GM12878 (cell line): ENCODE measurements at regions not wholly inside any gene's neighbourhood (a gene's known extent, or its start where the extent isn't known, plus 50 kb on each side); places are given as distances from the start of the nearest gene placed in this dataset.

Source experiments
- ATAC-seq: fragments of 200-7000 bp; cut with Tn5 transposase; 3 replicates; pipeline ENCODE4 v1.9.1; 2020; ENCODE audit warnings: mild to moderate bottlenecking, moderate library complexity
- BruUV-seq: library from RNA; stranded (reverse); fragments of 400-500 nt; replicated peaks from 2 replicates; lab custom pipeline; 2021; lab: Mats Ljungman, UMichigan
- CTCF ChIA-PET: fragments of 300-600 bp; sonication (Branson Sonifier 250); formaldehyde crosslinking; extraction: SDS; loops from one replicate; lab custom pipeline; 2021; ENCODE audit warnings: inconsistent platforms; lab: Yijun Ruan, JAX
- POLR2A ChIA-PET: fragments of 350-600 bp; formaldehyde crosslinking; extraction: SDS; loops from one replicate; lab custom pipeline; 2021; ENCODE audit warnings: inconsistent platforms; lab: Charles Lee
- RAD21 ChIA-PET: fragments of 300-600 bp; sonication (Branson Sonifier 250); formaldehyde crosslinking; loops from one replicate; lab custom pipeline; 2023; ENCODE audit warnings: antibody characterized with exemption; ENCODE audit not compliant: unreplicated experiment; lab: Charles Lee
- SMC1A ChIA-PET: fragments of 300-600 bp; sonication (Branson Sonifier 250); formaldehyde crosslinking; loops from one replicate; lab custom pipeline; 2023; ENCODE audit not compliant: unreplicated experiment, uncharacterized antibody; lab: Charles Lee
- DNase-seq: peaks from one replicate; pipeline ENCODE4 v3.0.0-alpha.2; 2011; ENCODE audit warnings: low read depth, low spot score
- FAIRE-seq: peaks from 3 replicates; lab custom pipeline; 2011; peaks lifted over from hg19 to GRCh38; lab: Jason Lieb, UNC
- H2AFZ ChIP-seq: 2 replicates; pipeline ENCODE4 v1.6.0; 2011; ENCODE audit warnings: low read depth, low read length, control low read depth; ENCODE audit not compliant: control insufficient read depth
- H3K27ac ChIP-seq: 2 replicates; pipeline ENCODE4 v1.5.1; 2011; ENCODE audit warnings: control low read depth; ENCODE audit not compliant: control insufficient read depth, insufficient read depth
- H3K27me3 ChIP-seq, 2 experiments: replicated peaks in 1 of 2; 2 replicates each; pipeline versions ENCODE4 v1.6.0 to v1.6.1; 2011; ENCODE audit warnings: low read length in 1 of 2; ENCODE audit not compliant: control insufficient read depth in 2 of 2, insufficient read depth in 2 of 2
- H3K36me3 ChIP-seq, 2 experiments: 2 replicates each; pipeline ENCODE4 v1.5.1; 2011; ENCODE audit warnings: low read length in 1 of 2; ENCODE audit not compliant: control insufficient read depth in 2 of 2, insufficient read depth in 2 of 2
- H3K4me1 ChIP-seq: 2 replicates; pipeline ENCODE4 v1.6.1; 2011; ENCODE audit warnings: mild to moderate bottlenecking, low read length, moderate library complexity, mixed read lengths; ENCODE audit not compliant: control insufficient read depth, insufficient read depth
- H3K4me2 ChIP-seq: 2 replicates; pipeline ENCODE4 v1.6.0; 2011; ENCODE audit warnings: control low read depth; ENCODE audit not compliant: control insufficient read depth, insufficient read depth
- H3K4me3 ChIP-seq: fragments of 200-600 bp; sonication (generic); 2 replicates; pipeline ENCODE4 v1.5.1; 2016
- H3K79me2 ChIP-seq: 2 replicates; pipeline ENCODE4 v1.6.0; 2011; ENCODE audit warnings: low read length; ENCODE audit not compliant: control insufficient read depth, insufficient read depth
- H3K9ac ChIP-seq: 2 replicates; pipeline ENCODE4 v1.8.0; 2011; ENCODE audit warnings: low read length, control low read depth, mixed read lengths; ENCODE audit not compliant: control insufficient read depth, insufficient read depth
- H3K9me3 ChIP-seq: replicated peaks from 3 replicates; pipeline ENCODE4 v1.5.1; 2011; ENCODE audit warnings: mild to moderate bottlenecking, low read length; ENCODE audit not compliant: control insufficient read depth, insufficient read depth
- H4K20me1 ChIP-seq: 2 replicates; pipeline ENCODE4 v1.6.0; 2011; ENCODE audit not compliant: control insufficient read depth, insufficient read depth
- BMI1 ChIP-seq: fragments of 450-650 bp; IDR thresholded peaks from 2 replicates; pipeline ENCODE4 v1.6.1; 2016; ENCODE audit warnings: mild to moderate bottlenecking, moderate library complexity, borderline replicate concordance
- CEBPB ChIP-seq, 2 experiments: fragments of 150-350 bp in 1 of 2; IDR thresholded peaks; 2 replicates each; pipeline ENCODE4 v1.6.1; 2012 to 2014; ENCODE audit warnings: low read depth in 2 of 2, low read length in 2 of 2, borderline replicate concordance in 1 of 2, inconsistent platforms in 1 of 2
- CHD1 ChIP-seq: IDR thresholded peaks from 2 replicates; pipeline ENCODE4 v1.6.1; 2012; ENCODE audit warnings: low read depth, low read length, improper control_type of control experiment
- DPF2 ChIP-seq: fragments of 450-650 bp; IDR thresholded peaks from 2 replicates; pipeline ENCODE4 v1.6.1; 2017; ENCODE audit warnings: mild to moderate bottlenecking
- GABPA ChIP-seq: IDR thresholded peaks from 2 replicates; pipeline ENCODE4 v1.6.1; 2014; ENCODE audit warnings: antibody characterized with exemption, low read depth, mild to moderate bottlenecking, inconsistent platforms
- HDGF ChIP-seq: fragments of 450-650 bp; IDR thresholded peaks from 2 replicates; pipeline ENCODE4 v1.6.1; 2016; ENCODE audit warnings: antibody characterized with exemption
- IKZF1 ChIP-seq: fragments of 450-650 bp; conservative IDR thresholded peaks from 2 replicates; pipeline ENCODE4 v1.6.1; 2017; ENCODE audit warnings: antibody characterized with exemption, mild to moderate bottlenecking
- MEF2A ChIP-seq: IDR thresholded peaks from 2 replicates; pipeline ENCODE4 v1.6.1; 2011; ENCODE audit warnings: low read depth, mild to moderate bottlenecking, low read length, moderate library complexity; ENCODE audit not compliant: insufficient read depth
- MYC ChIP-seq: IDR thresholded peaks from 2 replicates; pipeline ENCODE4 v1.6.1; 2011; ENCODE audit warnings: mild to moderate bottlenecking, low read length, moderate library complexity, inconsistent platforms; ENCODE audit not compliant: insufficient read depth, insufficient replicate concordance, insufficient read length, severe bottlenecking
- NKRF ChIP-seq: fragments of 450-650 bp; conservative IDR thresholded peaks from 2 replicates; pipeline ENCODE4 v1.6.1; 2017; ENCODE audit warnings: mild to moderate bottlenecking, moderate library complexity
- RELA ChIP-seq: fragments of 450-650 bp; IDR thresholded peaks from 2 replicates; pipeline ENCODE4 v1.8.0; 2014; ENCODE audit warnings: borderline replicate concordance; ENCODE audit not compliant: partially characterized antibody
- SMAD5 ChIP-seq: IDR thresholded peaks from 2 replicates; pipeline ENCODE4 v1.6.1; 2016; ENCODE audit warnings: antibody characterized with exemption, low read depth
- SREBF1 ChIP-seq: IDR thresholded peaks from 2 replicates; pipeline ENCODE4 v1.6.1; 2012; ENCODE audit warnings: mild to moderate bottlenecking, low read length
- TARDBP ChIP-seq: IDR thresholded peaks from 2 replicates; pipeline ENCODE4 v1.6.1; 2016; ENCODE audit warnings: borderline replicate concordance
- TCF7 ChIP-seq: IDR thresholded peaks from 2 replicates; pipeline ENCODE4 v1.6.1; 2014; ENCODE audit warnings: antibody characterized with exemption, borderline replicate concordance
- WRNIP1 ChIP-seq: IDR thresholded peaks from 2 replicates; pipeline ENCODE4 v1.6.1; 2011; ENCODE audit warnings: low read depth, low read length, improper control_type of control experiment, borderline replicate concordance
- ZNF274 ChIP-seq: IDR thresholded peaks from one replicate; pipeline ENCODE4 v1.8.0; 2011; ENCODE audit not compliant: insufficient read length, insufficient read depth
- WGBS: methylation state at CpG from one replicate; pipeline ENCODE4 v1.1.6; 2016; ENCODE audit warnings: low lambda C conversion rate; ENCODE audit not compliant: insufficient replicate concordance, insufficient coverage; ENCODE audit errors: missing lambda C conversion rate; 5-methylcytosine and 5-hydroxymethylcytosine counted together
- in situ Hi-C: fragments of 300-500 bp; cut with MboI; formaldehyde crosslinking; loops from 9 replicates; pipeline ENCODE4 v1.14.3; 2018; ENCODE audit warnings: mixed read lengths
- intact Hi-C: fragments of 100-400 bp; cut with micrococcal nuclease; formaldehyde crosslinking; loops from one replicate; pipeline ENCODE4 v1.14.2; 2022; ENCODE audit not compliant: unreplicated experiment

GRCh38 chr13:38159710-38160109 lies 189.9 kb upstream of the UFM1 start:
- RAD21 ChIA-PET = no interaction called here
- Histone ChIP-seq H3K36me3 (no peaks in the 10 kb centered on the region), H3K4me1 (no peaks in the 10 kb centered on the region), H3K27me3 (no peaks in the 10 kb centered on the region), H3K4me2 (no peak overlapping the region), H3K9ac (no peak overlapping the region), H3K4me3 (no peak overlapping the region), H3K27ac (no peak overlapping the region), H4K20me1 (no peaks in the 10 kb centered on the region), H3K79me2 (no peaks in the 10 kb centered on the region), H2AFZ (no peak overlapping the region), H3K9me3 (no peaks in the 10 kb centered on the region)
- no peak for TF ChIP-seq SREBF1
- no peak for TF ChIP-seq TARDBP
- TF ChIP-seq SMAD5 = no peak
- no peak for TF ChIP-seq HDGF
- TF ChIP-seq RELA = no peak
- TF ChIP-seq MEF2A = no peak
- no peak for TF ChIP-seq BMI1
- in situ Hi-C loops = no loop called here
- no peak for ATAC-seq
- BruUV-seq = no TSS peak
- CTCF ChIA-PET = no interaction called here
- 94% methylated on average over 1 of the region's 1 CpG for WGBS
- intact Hi-C loops = no loop called here
- DNase-seq = no peak
- POLR2A ChIA-PET = no interaction called here
- FAIRE-seq = no peak
- SMC1A ChIA-PET = no interaction called here

- ChIA-PET POLR2A (no interaction called here), SMC1A (no interaction called here), CTCF (no interaction called here), RAD21 (no interaction called here)
- Histone ChIP-seq H3K79me2 (no peaks in the 10 kb centered on the region), H3K9me3 (no peaks in the 10 kb centered on the region), H4K20me1 (no peaks in the 10 kb centered on the region), H3K4me3 (no peak overlapping the region), H3K36me3 (no peaks in the 10 kb centered on the region), H3K4me2 (no peak overlapping the region), H2AFZ (no peak overlapping the region), H3K4me1 (no peaks in the 10 kb centered on the region), H3K27me3 (no peaks in the 10 kb centered on the region), H3K9ac (no peak overlapping the region), H3K27ac (no peak overlapping the region)
- no TSS peak for BruUV-seq
- ATAC-seq = no peak
- intact Hi-C loops (no loop called here), in situ Hi-C loops (no loop called here)
- no peak for DNase-seq
- FAIRE-seq = no peak
- 42% methylated on average over 3 of the region's 3 CpGs for WGBS
- TF ChIP-seq IKZF1 (no peak), TCF7 (no peak), ZNF274 (no peak), CHD1 (no peak), MYC (no peak), HDGF (no peak), CEBPB (IDR thresholded peaks at IDR 0.05; ENCODE audit: borderline replicate concordance in 1 of 2, low read depth in 2 of 2, low read length in 2 of 2) (no peak), GABPA (no peak), NKRF (no peak), WRNIP1 (no peak), DPF2 (no peak)
These were observed 202.6 kb upstream of the UFM1 start for GRCh38 chr13:38147050-38147449.
